Lower leg skin (tissue), 4 donors: ENCODE measurements at regions not wholly inside any gene's neighbourhood (a gene's known extent, or its start where the extent isn't known, plus 50 kb on each side); places are given as distances from the start of the nearest gene placed in this dataset.

ENCODE experiments used
- DNase-seq, 2 donors: peaks; one replicate each; pipeline ENCODE4 v3.0.0-alpha.2; 2019; ENCODE audit warnings: low spot score in 2 of 2
- H3K4me3 ChIP-seq: fragments of 200-600 bp; sonication (generic); 2 replicates; pipeline ENCODE4 v1.5.1; 2017; ENCODE audit warnings: mild to moderate bottlenecking, low read depth; ENCODE audit not compliant: poor library complexity, severe bottlenecking
- CTCF ChIP-seq, 3 donors: fragments of 450-650 bp; IDR thresholded peaks; one replicate each; pipeline ENCODE4 v1.5.1; 2016; ENCODE audit warnings: antibody characterized with exemption in 3 of 3, mild to moderate bottlenecking in 3 of 3, moderate library complexity in 2 of 3
- POLR2A ChIP-seq, 2 donors: fragments of 450-650 bp; IDR thresholded peaks; one replicate each; pipeline ENCODE4 v1.6.1; 2016 to 2017; ENCODE audit warnings: antibody characterized with exemption in 2 of 2, mild to moderate bottlenecking in 1 of 2, moderate library complexity in 1 of 2
- WGBS, 2 donors: methylation state at CpG; one replicate each; pipeline ENCODE4 v1.1.5; 2018; 5-methylcytosine and 5-hydroxymethylcytosine counted together
- intact Hi-C: fragments of 100-400 bp; cut with DNase I; formaldehyde crosslinking; loops from one replicate; pipeline ENCODE4 v1.15.0; 2023; ENCODE audit warnings: low total_unique reads

- 41 to 50% methylated on average over 4 of the region's 4 CpGs for WGBS, 2 donors
- no peak for TF ChIP-seq POLR2A (IDR thresholded peaks at IDR 0.05)
- TF ChIP-seq CTCF (IDR thresholded peaks at IDR 0.05): no peak
- intact Hi-C loops: no loop called here
- H3K4me3 ChIP-seq: no peak overlapping the region
- no peak for DNase-seq
Observed at GRCh38 chr1:195306281-195306680, 1302.0 kb downstream of the KCNT2 start.

DNA sequence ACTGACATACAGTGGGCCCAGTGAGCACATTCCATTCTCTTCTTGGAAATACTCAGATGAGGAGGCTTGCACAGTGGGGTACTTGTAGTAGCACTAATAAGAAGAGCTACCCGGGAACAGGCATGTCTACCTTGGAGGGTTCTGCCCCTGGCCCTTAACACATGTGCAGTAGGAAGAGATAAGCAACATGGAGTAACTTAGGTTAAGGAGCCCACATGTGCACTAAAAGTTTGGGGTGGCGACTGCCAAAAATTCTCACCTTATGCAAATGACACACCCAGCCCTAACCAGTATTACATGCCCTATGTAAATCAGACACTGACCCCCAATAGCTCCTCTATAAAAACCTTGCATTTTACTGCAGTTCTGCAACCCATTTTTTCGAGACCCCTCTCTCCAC is 1313.3 kb downstream of the KCNT2 start:
- H3K4me3 ChIP-seq: no peak overlapping the region
- TF ChIP-seq CTCF (IDR thresholded peaks at IDR 0.05): no peak
- TF ChIP-seq POLR2A (IDR thresholded peaks at IDR 0.05): no peak
- intact Hi-C loops: no loop called here
- DNase-seq: no peak
- 87 to 90% methylated on average over 3 of the region's 3 CpGs for WGBS, 2 donors

DNA sequence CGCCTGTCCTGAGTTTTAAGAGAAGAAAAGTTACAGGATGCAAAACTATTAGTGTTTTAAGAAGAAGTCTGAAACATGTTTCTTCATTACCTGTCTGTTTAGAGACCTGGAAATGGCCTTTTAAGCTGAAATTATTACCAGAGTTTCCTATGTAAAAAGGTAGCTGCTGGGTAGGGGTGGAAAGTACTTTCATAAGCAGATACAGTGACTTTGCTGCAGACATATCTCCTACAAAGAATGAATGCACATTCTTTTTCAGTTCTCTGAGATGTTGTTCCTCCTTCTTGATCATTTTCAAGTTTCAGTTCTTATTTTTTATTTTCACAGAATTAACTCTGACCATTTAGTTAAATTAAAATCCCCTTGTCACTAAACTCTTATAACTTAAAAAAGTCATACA is 1329.6 kb downstream of the KCNT2 start:
- WGBS, 2 donors: 60 to 73% methylated on average over 1 of the region's 1 CpG
- intact Hi-C loops: no loop called here
- TF ChIP-seq POLR2A (IDR thresholded peaks at IDR 0.05) (no peak), CTCF (IDR thresholded peaks at IDR 0.05) (no peak)
- no peak overlapping the region for H3K4me3 ChIP-seq
- DNase-seq: no peak

- no peak overlapping the region for H3K4me3 ChIP-seq
- 69 to 72% methylated on average over 2 of the region's 2 CpGs for WGBS, 2 donors
- intact Hi-C loops: no loop called here
- DNase-seq: no peak
- TF ChIP-seq CTCF (IDR thresholded peaks at IDR 0.05) (no peak), POLR2A (IDR thresholded peaks at IDR 0.05) (no peak)
Observed at GRCh38 chr1:195275710-195276109, 1332.5 kb downstream of the KCNT2 start.

- DNase-seq: no peak
- intact Hi-C loops: no loop called here
- 90 to 94% methylated on average over 4 of the region's 4 CpGs for WGBS, 2 donors
- no peak for TF ChIP-seq CTCF (IDR thresholded peaks at IDR 0.05)
- TF ChIP-seq POLR2A (IDR thresholded peaks at IDR 0.05): no peak
- no peak overlapping the region for H3K4me3 ChIP-seq
Observed at GRCh38 chr1:195251900-195252299, 1356.3 kb downstream of the KCNT2 start.

DNA sequence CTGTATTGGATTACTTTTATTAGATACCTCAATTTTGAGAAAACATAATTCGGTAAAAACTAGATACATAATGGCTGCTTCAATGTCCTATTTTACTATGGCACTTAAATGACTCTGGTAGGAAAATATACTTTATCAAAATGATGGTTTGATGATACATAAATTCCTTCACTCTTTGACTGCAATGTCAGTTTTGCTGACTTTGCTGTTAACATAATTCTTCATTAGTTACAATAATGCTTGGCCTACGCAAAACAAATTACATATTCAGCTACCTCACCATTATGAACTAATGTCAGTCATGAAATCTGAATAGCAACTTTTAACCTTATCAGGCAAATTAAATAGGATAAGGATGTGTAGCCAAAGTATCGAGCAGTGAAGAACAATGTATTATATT is 1364.7 kb downstream of the KCNT2 start:
- TF ChIP-seq CTCF (IDR thresholded peaks at IDR 0.05): no peak
- TF ChIP-seq POLR2A (IDR thresholded peaks at IDR 0.05): no peak
- intact Hi-C loops: no loop called here
- no peak overlapping the region for H3K4me3 ChIP-seq
- WGBS, 2 donors: 93 to 97% methylated on average over 3 of the region's 3 CpGs
- DNase-seq: no peak
